Sigmoid colon (tissue), 6 donors: ENCODE measurements at regions not wholly inside any gene's neighbourhood (a gene's known extent, or its start where the extent isn't known, plus 50 kb on each side); places are given as distances from the start of the nearest gene placed in this dataset.

Source experiments
- DNase-seq: peaks from one replicate; pipeline ENCODE4 v3.0.0-alpha.2; 2019
- H3K27ac ChIP-seq, 4 donors: fragments of 200-600 bp; sonication (generic); one replicate each; pipeline ENCODE4 v1.5.1; 2016 to 2019; ENCODE audit warnings: mild to moderate bottlenecking in 1 of 4
- H3K27me3 ChIP-seq, 3 donors: fragments of 200-600 bp; sonication (generic); one replicate each; pipeline ENCODE4 v1.5.1; 2019; ENCODE audit warnings: mild to moderate bottlenecking in 1 of 3
- H3K36me3 ChIP-seq, 4 donors: fragments of 200-600 bp; sonication (generic); one replicate each; pipeline ENCODE4 v1.5.1; 2016 to 2019
- H3K4me1 ChIP-seq, 4 donors: fragments of 200-600 bp; sonication (generic); one replicate each; pipeline ENCODE4 v1.5.1; 2017 to 2019
- H3K4me3 ChIP-seq, 4 donors: fragments of 200-600 bp; sonication (generic); one replicate each; pipeline ENCODE4 v1.5.1; 2017 to 2019; ENCODE audit warnings: mild to moderate bottlenecking in 2 of 4, moderate library complexity in 1 of 4
- H3K9me3 ChIP-seq, 4 donors: fragments of 200-600 bp in 3 of 4; sonication (generic) in 3 of 4; one replicate each; pipeline versions ENCODE4 v1.5.1 to v1.6.1; 2013 to 2019
- EP300 ChIP-seq, 4 donors: sonication (generic); formaldehyde crosslinking; IDR thresholded peaks; one replicate each; pipeline ENCODE4 v1.6.1; 2017; ENCODE audit warnings: antibody characterized with exemption in 4 of 4
- POLR2A ChIP-seq, 2 donors: fragments of 450-650 bp; IDR thresholded peaks; one replicate each; pipeline ENCODE4 v1.6.1; 2016; ENCODE audit warnings: antibody characterized with exemption in 2 of 2, mild to moderate bottlenecking in 2 of 2, moderate library complexity in 2 of 2
- POLR2AphosphoS5 ChIP-seq, 4 donors: sonication (generic); formaldehyde crosslinking; IDR thresholded peaks; one replicate each; pipeline ENCODE4 v1.6.1; 2017; ENCODE audit warnings: antibody characterized with exemption in 4 of 4
- WGBS, 2 donors: extraction: QIAGEN DNeasy Blood & Tissue Kit; methylation state at CpG; one replicate each; pipeline ENCODE4 v1.1.7; 2013; 5-methylcytosine and 5-hydroxymethylcytosine counted together
- intact Hi-C: fragments of 100-400 bp; cut with DNase I; formaldehyde crosslinking; loops from one replicate; pipeline ENCODE4 v1.15.1; 2023
- TF ChIP-seq, protein P1 (sequence below), 4 experiments: fragments of 450-650 bp in 3 of 4; fragments of 200-600 bp in 1 of 4; IDR thresholded peaks; one replicate each; pipeline ENCODE4 v1.5.1; 2016 to 2019; ENCODE audit warnings: antibody characterized with exemption in 4 of 4, mild to moderate bottlenecking in 3 of 4, moderate library complexity in 2 of 4
- donor health status: healthy with polysubstance abuse.
- donor health status: healthy.

- WGBS, 2 donors = 80 to 85% methylated on average over 1 of the region's 1 CpG
- DNase-seq = no peak
Measured at GRCh38 chr18:28529644-28530043, 352.7 kb upstream of the CDH2 start.

GRCh38 chr18:28526196-28526595 is 349.3 kb upstream of the CDH2 start:
- no peaks in the 10 kb centered on the region for H3K27me3 ChIP-seq
- DNase-seq = no peak
- TF ChIP-seq POLR2A (IDR thresholded peaks at IDR 0.05) = no peak
- no peak overlapping the region for H3K27ac ChIP-seq
- no peak overlapping the region for H3K4me3 ChIP-seq
- H3K4me1 ChIP-seq = no peaks in the 10 kb centered on the region
- H3K36me3 ChIP-seq = no peaks in the 10 kb centered on the region
- intact Hi-C loops = no loop called here
- no peaks in the 10 kb centered on the region for H3K9me3 ChIP-seq
- 86 to 96% methylated on average over 1 of the region's 1 CpG for WGBS, 2 donors

More at GRCh38 chr18:28529644-28530043, 352.7 kb upstream of the CDH2 start:
- Histone ChIP-seq H3K27me3 (no peaks in the 10 kb centered on the region), H3K4me1 (no peaks in the 10 kb centered on the region), H3K36me3 (no peaks in the 10 kb centered on the region), H3K27ac (no peak overlapping the region), H3K9me3 (no peaks in the 10 kb centered on the region), H3K4me3 (no peak overlapping the region)
- intact Hi-C loops = no loop called here
- TF ChIP-seq, protein P1, sequence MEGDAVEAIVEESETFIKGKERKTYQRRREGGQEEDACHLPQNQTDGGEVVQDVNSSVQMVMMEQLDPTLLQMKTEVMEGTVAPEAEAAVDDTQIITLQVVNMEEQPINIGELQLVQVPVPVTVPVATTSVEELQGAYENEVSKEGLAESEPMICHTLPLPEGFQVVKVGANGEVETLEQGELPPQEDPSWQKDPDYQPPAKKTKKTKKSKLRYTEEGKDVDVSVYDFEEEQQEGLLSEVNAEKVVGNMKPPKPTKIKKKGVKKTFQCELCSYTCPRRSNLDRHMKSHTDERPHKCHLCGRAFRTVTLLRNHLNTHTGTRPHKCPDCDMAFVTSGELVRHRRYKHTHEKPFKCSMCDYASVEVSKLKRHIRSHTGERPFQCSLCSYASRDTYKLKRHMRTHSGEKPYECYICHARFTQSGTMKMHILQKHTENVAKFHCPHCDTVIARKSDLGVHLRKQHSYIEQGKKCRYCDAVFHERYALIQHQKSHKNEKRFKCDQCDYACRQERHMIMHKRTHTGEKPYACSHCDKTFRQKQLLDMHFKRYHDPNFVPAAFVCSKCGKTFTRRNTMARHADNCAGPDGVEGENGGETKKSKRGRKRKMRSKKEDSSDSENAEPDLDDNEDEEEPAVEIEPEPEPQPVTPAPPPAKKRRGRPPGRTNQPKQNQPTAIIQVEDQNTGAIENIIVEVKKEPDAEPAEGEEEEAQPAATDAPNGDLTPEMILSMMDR (IDR thresholded peaks at IDR 0.05) = no peak
- TF ChIP-seq EP300 (IDR thresholded peaks at IDR 0.05) (no peak), POLR2A (IDR thresholded peaks at IDR 0.05) (no peak), POLR2AphosphoS5 (IDR thresholded peaks at IDR 0.05) (no peak)

DNA sequence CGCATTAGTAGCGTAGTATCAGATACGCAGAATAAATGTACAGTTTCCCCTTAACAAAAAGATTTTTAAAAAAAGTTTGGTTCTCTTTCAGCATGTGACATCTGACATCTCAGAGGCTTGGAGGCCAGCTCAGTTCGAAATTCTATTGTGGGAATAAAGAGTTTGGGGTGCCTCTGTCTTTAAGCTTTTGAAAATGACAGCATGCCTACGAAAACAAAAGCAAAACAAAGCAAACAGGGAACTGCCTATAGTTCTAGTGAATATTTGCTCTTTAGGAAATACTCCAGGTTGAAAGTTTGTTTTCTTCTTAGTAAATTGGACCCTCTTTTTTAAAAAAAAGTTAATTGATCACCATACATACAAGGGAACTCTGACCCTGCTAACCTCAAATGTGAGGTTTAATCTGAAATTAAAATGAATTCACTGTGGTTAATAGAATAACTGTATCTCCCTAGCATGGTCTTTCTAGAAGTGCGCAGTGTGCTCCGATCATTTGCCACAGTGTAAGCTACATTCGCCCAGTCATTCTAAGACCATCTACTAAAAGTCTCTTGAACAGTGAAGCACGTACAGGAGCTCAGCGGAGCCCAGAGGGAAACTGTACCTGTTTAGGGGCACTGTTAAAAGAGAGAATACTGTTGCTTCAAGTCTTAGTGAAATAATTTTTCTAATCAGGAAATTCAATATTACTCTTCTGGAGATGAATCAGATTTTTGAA is 347.0 kb upstream of the CDH2 start:
- H3K36me3 ChIP-seq = no peaks in the 10 kb centered on the region
- DNase-seq = no peak
- TF ChIP-seq, protein P1 (IDR thresholded peaks at IDR 0.05) = no peak
- TF ChIP-seq POLR2AphosphoS5 (IDR thresholded peaks at IDR 0.05) = no peak
- TF ChIP-seq POLR2A (IDR thresholded peaks at IDR 0.05) = no peak
- no peak for TF ChIP-seq EP300 (IDR thresholded peaks at IDR 0.05)
- H3K9me3 ChIP-seq = no peaks in the 10 kb centered on the region
- H3K27ac ChIP-seq = no peak overlapping the region
- no peak overlapping the region for H3K4me3 ChIP-seq
- intact Hi-C loops = no loop called here
- H3K4me1 ChIP-seq = no peaks in the 10 kb centered on the region
- WGBS, 2 donors = 77 to 86% methylated on average over 10 of the region's 10 CpGs
- H3K27me3 ChIP-seq = no peaks in the 10 kb centered on the region

DNA sequence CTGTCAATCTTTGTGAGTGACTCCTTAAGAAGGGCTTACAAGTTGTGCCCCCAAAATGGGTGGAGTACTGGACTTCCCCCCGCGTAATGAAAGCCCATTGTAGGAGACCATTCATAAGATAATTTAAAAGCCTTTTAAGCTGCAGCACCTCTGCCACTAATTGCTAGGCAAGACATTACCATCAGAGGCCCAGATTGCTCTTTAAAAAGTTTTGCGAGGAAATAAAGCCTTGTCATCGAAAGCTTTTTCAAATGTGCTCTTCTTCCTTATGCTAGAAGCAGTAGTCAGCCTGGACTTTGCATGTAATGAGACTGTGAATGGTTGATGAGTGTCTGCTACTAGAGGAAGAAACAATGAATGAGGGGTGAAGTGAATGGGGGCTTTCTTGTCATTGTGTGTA is 345.3 kb upstream of the CDH2 start:
- DNase-seq = no peak
- no peaks in the 10 kb centered on the region for H3K36me3 ChIP-seq
- WGBS, 2 donors = 62 to 65% methylated on average over 4 of the region's 4 CpGs
- intact Hi-C loops = no loop called here
- no peak overlapping the region for H3K27ac ChIP-seq
- TF ChIP-seq POLR2AphosphoS5 (IDR thresholded peaks at IDR 0.05) (no peak), EP300 (IDR thresholded peaks at IDR 0.05) (no peak), POLR2A (IDR thresholded peaks at IDR 0.05) (no peak)
- TF ChIP-seq, protein P1 (IDR thresholded peaks at IDR 0.05) = no peak
- H3K9me3 ChIP-seq = no peaks in the 10 kb centered on the region
- no peak overlapping the region for H3K4me3 ChIP-seq
- H3K27me3 ChIP-seq = no peaks in the 10 kb centered on the region
- H3K4me1 ChIP-seq = no peaks in the 10 kb centered on the region

DNA sequence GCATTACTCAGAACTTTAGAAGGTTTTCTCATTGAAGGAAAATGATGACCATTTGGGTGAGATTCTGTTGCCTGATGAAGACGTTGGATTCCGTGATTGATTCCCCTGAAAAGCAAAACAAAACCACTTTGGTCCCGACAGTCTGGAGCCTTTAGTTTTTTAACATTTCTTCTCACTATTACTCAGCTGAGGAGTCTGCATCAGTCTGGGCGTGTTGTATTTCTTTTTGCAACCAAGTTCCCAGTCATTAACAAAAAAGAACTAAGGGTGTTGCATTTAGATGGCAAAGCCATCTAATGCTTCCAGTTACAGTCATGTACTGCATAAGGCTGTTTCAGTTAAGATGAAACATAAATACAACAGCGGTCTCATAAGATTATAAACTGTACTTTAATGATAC is 343.1 kb upstream of the CDH2 start:
- no peak for TF ChIP-seq POLR2AphosphoS5 (IDR thresholded peaks at IDR 0.05)
- TF ChIP-seq POLR2A (IDR thresholded peaks at IDR 0.05) = no peak
- TF ChIP-seq EP300 (IDR thresholded peaks at IDR 0.05) = no peak
- TF ChIP-seq, protein P1 (IDR thresholded peaks at IDR 0.05) = no peak
- no peak for DNase-seq
- 82 to 90% methylated on average over 5 of the region's 5 CpGs for WGBS, 2 donors
- Histone ChIP-seq H3K4me3 (no peak overlapping the region), H3K36me3 (no peaks in the 10 kb centered on the region), H3K27ac (no peak overlapping the region), H3K4me1 (no peaks in the 10 kb centered on the region), H3K9me3 (no peaks in the 10 kb centered on the region), H3K27me3 (no peaks in the 10 kb centered on the region)
- intact Hi-C loops = no loop called here
